T-helper 2 cell treated with Interferon-gamma antibody and Interleukin-4, amounts not matched to agents 5 μg/mL and 100 μg/mL, for 36 hours (primary cell): ENCODE measurements at regions not wholly inside any gene's neighbourhood (a gene's known extent, or its start where the extent isn't known, plus 50 kb on each side); places are given as distances from the start of the nearest gene placed in this dataset.

Experiments
- DNase-seq: peaks from one replicate; pipeline ENCODE4 v3.0.0; 2021; ENCODE audit warnings: low spot score
- H3K27ac Mint-ChIP-seq: one replicate; pipeline ENCODE4 v1.8.0; 2021; ENCODE audit warnings: mild to moderate bottlenecking, mixed read lengths
- H3K27me3 Mint-ChIP-seq: one replicate; pipeline ENCODE4 v1.8.0; 2021; ENCODE audit warnings: low read depth, mixed read lengths
- H3K36me3 Mint-ChIP-seq: one replicate; pipeline ENCODE4 v1.8.0; 2021; ENCODE audit warnings: low read depth, mixed read lengths
- H3K4me1 Mint-ChIP-seq: one replicate; pipeline ENCODE4 v1.8.0; 2021; ENCODE audit warnings: low read depth, mixed read lengths
- H3K4me3 Mint-ChIP-seq: one replicate; pipeline ENCODE4 v1.8.0; 2022; ENCODE audit warnings: mild to moderate bottlenecking, moderate library complexity, mixed read lengths
- H3K9me3 Mint-ChIP-seq: one replicate; pipeline ENCODE4 v1.8.0; 2021; ENCODE audit warnings: mixed read lengths

- no peak for DNase-seq
- no peak overlapping the region for H3K27ac Mint-ChIP-seq
- H3K4me1 Mint-ChIP-seq = no peaks in the 10 kb centered on the region
- no peaks in the 10 kb centered on the region for H3K9me3 Mint-ChIP-seq
- no peaks in the 10 kb centered on the region for H3K36me3 Mint-ChIP-seq
- H3K27me3 Mint-ChIP-seq = no peaks in the 10 kb centered on the region
- no peak overlapping the region for H3K4me3 Mint-ChIP-seq
Measured at GRCh38 chr21:24411429-24411828, 1195.9 kb downstream of the MRPL39 start.

GRCh38 chr21:24403221-24403620 lies 1204.1 kb downstream of the MRPL39 start:
- no peaks in the 10 kb centered on the region for H3K27me3 Mint-ChIP-seq
- no peak overlapping the region for H3K4me3 Mint-ChIP-seq
- no peaks in the 10 kb centered on the region for H3K9me3 Mint-ChIP-seq
- no peaks in the 10 kb centered on the region for H3K36me3 Mint-ChIP-seq
- no peaks in the 10 kb centered on the region for H3K4me1 Mint-ChIP-seq
- DNase-seq = no peak
- no peak overlapping the region for H3K27ac Mint-ChIP-seq

- H3K36me3 Mint-ChIP-seq = no peaks in the 10 kb centered on the region
- H3K4me1 Mint-ChIP-seq = no peaks in the 10 kb centered on the region
- H3K9me3 Mint-ChIP-seq = no peaks in the 10 kb centered on the region
- no peaks in the 10 kb centered on the region for H3K27me3 Mint-ChIP-seq
- no peak overlapping the region for H3K27ac Mint-ChIP-seq
- H3K4me3 Mint-ChIP-seq = no peak overlapping the region
- DNase-seq = no peak
Measured at GRCh38 chr21:24395320-24395923, 1211.9 kb downstream of the MRPL39 start.

- no peak for DNase-seq
- Mint-ChIP-seq H3K36me3 (no peaks in the 10 kb centered on the region), H3K27me3 (no peaks in the 10 kb centered on the region), H3K9me3 (no peaks in the 10 kb centered on the region), H3K4me1 (peaks cover 2% of the 10 kb centered on the region), H3K27ac (no peak overlapping the region), H3K4me3 (no peak overlapping the region)
Measured at GRCh38 chr21:24375201-24375600, 1232.1 kb downstream of the MRPL39 start.

GRCh38 chr21:24372506-24372905 lies 1234.8 kb downstream of the MRPL39 start:
- Mint-ChIP-seq H3K4me1 (peaks cover 2% of the 10 kb centered on the region), H3K36me3 (no peaks in the 10 kb centered on the region), H3K4me3 (no peak overlapping the region), H3K27me3 (no peaks in the 10 kb centered on the region), H3K9me3 (no peaks in the 10 kb centered on the region), H3K27ac (no peak overlapping the region)
- no peak for DNase-seq

- Mint-ChIP-seq H3K4me3 (no peak overlapping the region), H3K9me3 (no peaks in the 10 kb centered on the region), H3K36me3 (no peaks in the 10 kb centered on the region), H3K4me1 (no peaks in the 10 kb centered on the region), H3K27ac (no peak overlapping the region), H3K27me3 (no peaks in the 10 kb centered on the region)
- DNase-seq = no peak
Measured at GRCh38 chr21:24369746-24370145, 1237.5 kb downstream of the MRPL39 start.

GRCh38 chr21:24369278-24369677 lies 1238.0 kb downstream of the MRPL39 start:
- no peak for DNase-seq
- H3K9me3 Mint-ChIP-seq = no peaks in the 10 kb centered on the region
- H3K4me1 Mint-ChIP-seq = no peaks in the 10 kb centered on the region
- no peaks in the 10 kb centered on the region for H3K27me3 Mint-ChIP-seq
- no peaks in the 10 kb centered on the region for H3K36me3 Mint-ChIP-seq
- H3K27ac Mint-ChIP-seq = no peak overlapping the region
- no peak overlapping the region for H3K4me3 Mint-ChIP-seq

GRCh38 chr21:24367936-24368335 lies 1239.3 kb downstream of the MRPL39 start:
- no peaks in the 10 kb centered on the region for H3K4me1 Mint-ChIP-seq
- no peaks in the 10 kb centered on the region for H3K27me3 Mint-ChIP-seq
- H3K36me3 Mint-ChIP-seq = no peaks in the 10 kb centered on the region
- no peak for DNase-seq
- H3K4me3 Mint-ChIP-seq = no peak overlapping the region
- H3K27ac Mint-ChIP-seq = no peak overlapping the region
- no peaks in the 10 kb centered on the region for H3K9me3 Mint-ChIP-seq

- H3K36me3 Mint-ChIP-seq = no peaks in the 10 kb centered on the region
- H3K4me1 Mint-ChIP-seq = no peaks in the 10 kb centered on the region
- no peak overlapping the region for H3K4me3 Mint-ChIP-seq
- DNase-seq = no peak
- H3K27me3 Mint-ChIP-seq = no peaks in the 10 kb centered on the region
- H3K27ac Mint-ChIP-seq = no peak overlapping the region
- H3K9me3 Mint-ChIP-seq = no peaks in the 10 kb centered on the region
Measured at GRCh38 chr21:24353492-24353891, 1253.8 kb downstream of the MRPL39 start.

GRCh38 chr21:24339406-24339805 lies 1267.9 kb downstream of the MRPL39 start:
- DNase-seq = no peak
- Mint-ChIP-seq H3K4me1 (no peaks in the 10 kb centered on the region), H3K27ac (no peak overlapping the region), H3K36me3 (no peaks in the 10 kb centered on the region), H3K4me3 (no peak overlapping the region), H3K27me3 (no peaks in the 10 kb centered on the region), H3K9me3 (peaks cover under 1% of the 10 kb centered on the region)

GRCh38 chr21:24336491-24336890 lies 1270.8 kb downstream of the MRPL39 start:
- H3K27ac Mint-ChIP-seq = no peak overlapping the region
- no peaks in the 10 kb centered on the region for H3K4me1 Mint-ChIP-seq
- H3K9me3 Mint-ChIP-seq = peaks cover 3% of the 10 kb centered on the region
- no peak overlapping the region for H3K4me3 Mint-ChIP-seq
- no peaks in the 10 kb centered on the region for H3K27me3 Mint-ChIP-seq
- DNase-seq = no peak
- H3K36me3 Mint-ChIP-seq = no peaks in the 10 kb centered on the region

- Mint-ChIP-seq H3K27ac (no peak overlapping the region), H3K27me3 (no peaks in the 10 kb centered on the region), H3K4me3 (no peak overlapping the region), H3K9me3 (no peaks in the 10 kb centered on the region), H3K36me3 (no peaks in the 10 kb centered on the region), H3K4me1 (no peaks in the 10 kb centered on the region)
- no peak for DNase-seq
Measured at GRCh38 chr21:24323536-24323935, 1283.7 kb downstream of the MRPL39 start.

GRCh38 chr21:24316277-24316922 lies 1290.9 kb downstream of the MRPL39 start:
- Mint-ChIP-seq H3K9me3 (no peaks in the 10 kb centered on the region), H3K4me3 (no peak overlapping the region), H3K27ac (no peak overlapping the region), H3K4me1 (no peaks in the 10 kb centered on the region), H3K27me3 (no peaks in the 10 kb centered on the region), H3K36me3 (no peaks in the 10 kb centered on the region)
- no peak for DNase-seq

GRCh38 chr21:24310788-24311187 lies 1296.5 kb downstream of the MRPL39 start:
- Mint-ChIP-seq H3K27me3 (no peaks in the 10 kb centered on the region), H3K36me3 (no peaks in the 10 kb centered on the region), H3K27ac (no peak overlapping the region), H3K4me1 (no peaks in the 10 kb centered on the region), H3K9me3 (peaks cover 7% of the 10 kb centered on the region), H3K4me3 (no peak overlapping the region)
- no peak for DNase-seq

- H3K9me3 Mint-ChIP-seq = peaks cover 7% of the 10 kb centered on the region
Measured at GRCh38 chr21:24308183-24308582, 1299.1 kb downstream of the MRPL39 start.

More at GRCh38 chr21:24308183-24308582, 1299.1 kb downstream of the MRPL39 start:
- Mint-ChIP-seq H3K4me3 (no peak overlapping the region), H3K27me3 (no peaks in the 10 kb centered on the region), H3K27ac (no peak overlapping the region), H3K36me3 (no peaks in the 10 kb centered on the region), H3K4me1 (no peaks in the 10 kb centered on the region)
- DNase-seq = no peak
